Adipocyte (in vitro differentiated cells): ENCODE measurements at regions not wholly inside any gene's neighbourhood (a gene's known extent, or its start where the extent isn't known, plus 50 kb on each side); places are given as distances from the start of the nearest gene placed in this dataset.
A peak's percentile ranks its signal among the peaks of the same experiment; 100 is the strongest.

Experiments
- DNase-seq: peaks from one replicate; pipeline ENCODE4 v3.0.0-alpha.2; 2015; ENCODE audit warnings: low read depth
- H3K27me3 ChIP-seq: replicated peaks from 2 replicates; pipeline ENCODE4 v1.7.0; 2013; ENCODE audit warnings: mild to moderate bottlenecking, low read length, moderate library complexity; ENCODE audit not compliant: control insufficient read depth, insufficient read depth
- H3K36me3 ChIP-seq: 2 replicates; pipeline ENCODE4 v1.7.0; 2013; ENCODE audit warnings: low read length, mild to moderate bottlenecking, moderate library complexity; ENCODE audit not compliant: control insufficient read depth, insufficient read depth, severe bottlenecking
- H3K4me1 ChIP-seq: 2 replicates; pipeline ENCODE4 v1.7.0; 2013; ENCODE audit warnings: mild to moderate bottlenecking, low read length, moderate library complexity; ENCODE audit not compliant: control insufficient read depth, insufficient read depth
- H3K4me3 ChIP-seq: 2 replicates; pipeline ENCODE4 v1.7.0; 2013; ENCODE audit warnings: mild to moderate bottlenecking, low read length, moderate library complexity
- H3K9ac ChIP-seq: 2 replicates; pipeline ENCODE4 v1.7.0; 2013; ENCODE audit warnings: mild to moderate bottlenecking, low read length, moderate library complexity
- H3K9me3 ChIP-seq: 2 replicates; pipeline ENCODE4 v1.7.0; 2013; ENCODE audit warnings: mild to moderate bottlenecking, low read length, moderate library complexity; ENCODE audit not compliant: control insufficient read depth

- Histone ChIP-seq H3K27me3 (no peaks in the 10 kb centered on the region), H3K9me3 (peaks cover 2% of the 10 kb centered on the region), H3K4me3 (no peak overlapping the region), H3K9ac (no peak overlapping the region), H3K4me1 (peaks cover 43% of the 10 kb centered on the region), H3K36me3 (no peaks in the 10 kb centered on the region)
- peak; percentile 19 for DNase-seq
These were observed 53.1 kb downstream of the CH25H start for GRCh38 chr10:89153971-89154370.

GRCh38 chr10:89153116-89153515 is 54.0 kb downstream of the CH25H start:
- H3K36me3 ChIP-seq: no peaks in the 10 kb centered on the region
- peaks cover 37% of the 10 kb centered on the region for H3K4me1 ChIP-seq
- H3K4me3 ChIP-seq: no peak overlapping the region
- no peaks in the 10 kb centered on the region for H3K27me3 ChIP-seq
- no peak for DNase-seq
- H3K9ac ChIP-seq: no peak overlapping the region
- H3K9me3 ChIP-seq: peaks cover 7% of the 10 kb centered on the region

GRCh38 chr10:89151857-89152256 is 55.3 kb downstream of the CH25H start:
- DNase-seq: peak; percentile 48

GRCh38 chr10:89148061-89148460 is 59.1 kb downstream of the CH25H start:
- no peak overlapping the region for H3K4me3 ChIP-seq
- H3K9me3 ChIP-seq: peaks cover 7% of the 10 kb centered on the region
- H3K36me3 ChIP-seq: no peaks in the 10 kb centered on the region
- H3K4me1 ChIP-seq: peaks cover 29% of the 10 kb centered on the region
- no peak for DNase-seq
- H3K9ac ChIP-seq: peak overlapping the region; percentile 24
- H3K27me3 ChIP-seq: no peaks in the 10 kb centered on the region

More at GRCh38 chr10:89151857-89152256, 55.3 kb downstream of the CH25H start:
- H3K36me3 ChIP-seq: no peaks in the 10 kb centered on the region
- peaks cover 37% of the 10 kb centered on the region for H3K4me1 ChIP-seq
- no peaks in the 10 kb centered on the region for H3K27me3 ChIP-seq
- no peak overlapping the region for H3K4me3 ChIP-seq
- H3K9me3 ChIP-seq: peaks cover 7% of the 10 kb centered on the region
- no peak overlapping the region for H3K9ac ChIP-seq

- H3K4me1 ChIP-seq: peaks cover 25% of the 10 kb centered on the region
- H3K36me3 ChIP-seq: no peaks in the 10 kb centered on the region
- peaks cover 7% of the 10 kb centered on the region for H3K9me3 ChIP-seq
- H3K9ac ChIP-seq: peak overlapping the region; percentile 24
- no peak overlapping the region for H3K4me3 ChIP-seq
- no peaks in the 10 kb centered on the region for H3K27me3 ChIP-seq
- peak; percentile 62 for DNase-seq
These were observed 59.9 kb downstream of the CH25H start for GRCh38 chr10:89147256-89147655.

- no peak for DNase-seq
- Histone ChIP-seq H3K4me3 (no peak overlapping the region), H3K9ac (no peak overlapping the region), H3K27me3 (no peaks in the 10 kb centered on the region), H3K36me3 (no peaks in the 10 kb centered on the region), H3K4me1 (peaks cover 14% of the 10 kb centered on the region), H3K9me3 (peaks cover 7% of the 10 kb centered on the region)
These were observed 62.3 kb downstream of the CH25H start for GRCh38 chr10:89144836-89145235.

- Histone ChIP-seq H3K4me3 (no peak overlapping the region), H3K27me3 (no peaks in the 10 kb centered on the region), H3K36me3 (no peaks in the 10 kb centered on the region), H3K9ac (no peak overlapping the region), H3K4me1 (peaks cover 17% of the 10 kb centered on the region), H3K9me3 (no peaks in the 10 kb centered on the region)
- DNase-seq: no peak
These were observed 64.5 kb downstream of the CH25H start for GRCh38 chr10:89142590-89142989.

GRCh38 chr10:89138755-89139490 is 68.2 kb downstream of the CH25H start:
- Histone ChIP-seq H3K9ac (no peak overlapping the region), H3K4me3 (no peak overlapping the region), H3K27me3 (no peaks in the 10 kb centered on the region), H3K4me1 (peaks cover 9% of the 10 kb centered on the region), H3K9me3 (no peaks in the 10 kb centered on the region), H3K36me3 (no peaks in the 10 kb centered on the region)
- DNase-seq: peak; percentile 79

GRCh38 chr10:89134963-89135362 is 72.2 kb downstream of the CH25H start:
- Histone ChIP-seq H3K9ac (no peak overlapping the region), H3K27me3 (no peaks in the 10 kb centered on the region), H3K4me3 (no peak overlapping the region), H3K4me1 (peaks cover 11% of the 10 kb centered on the region), H3K36me3 (no peaks in the 10 kb centered on the region), H3K9me3 (no peaks in the 10 kb centered on the region)
- no peak for DNase-seq

GRCh38 chr10:89129911-89130310 is 77.2 kb downstream of the CH25H start:
- H3K27me3 ChIP-seq: no peaks in the 10 kb centered on the region
- H3K9ac ChIP-seq: no peak overlapping the region
- H3K9me3 ChIP-seq: no peaks in the 10 kb centered on the region
- H3K36me3 ChIP-seq: no peaks in the 10 kb centered on the region
- H3K4me3 ChIP-seq: no peak overlapping the region
- DNase-seq: peak; percentile 96
- peaks cover 5% of the 10 kb centered on the region for H3K4me1 ChIP-seq

GRCh38 chr10:89122433-89123051 is 84.6 kb downstream of the CH25H start:
- Histone ChIP-seq H3K27me3 (no peaks in the 10 kb centered on the region), H3K36me3 (no peaks in the 10 kb centered on the region), H3K9ac (no peak overlapping the region), H3K4me1 (peaks cover 29% of the 10 kb centered on the region), H3K4me3 (no peak overlapping the region), H3K9me3 (no peaks in the 10 kb centered on the region)
- no peak for DNase-seq

GRCh38 chr10:89121764-89122020 is 85.4 kb downstream of the CH25H start:
- H3K9me3 ChIP-seq: no peaks in the 10 kb centered on the region
- DNase-seq: no peak
- H3K27me3 ChIP-seq: no peaks in the 10 kb centered on the region
- peaks cover 37% of the 10 kb centered on the region for H3K4me1 ChIP-seq
- no peak overlapping the region for H3K4me3 ChIP-seq
- H3K9ac ChIP-seq: no peak overlapping the region
- H3K36me3 ChIP-seq: no peaks in the 10 kb centered on the region
